Spleen (tissue), 7 donors: ENCODE measurements at regions not wholly inside any gene's neighbourhood (a gene's known extent, or its start where the extent isn't known, plus 50 kb on each side); places are given as distances from the start of the nearest gene placed in this dataset.
"Not testable (repeated sequence)": the region's sequence is repeated elsewhere in the genome, so short reads cannot be mapped to it uniquely, and the experiment has no call there.

ENCODE experiments used
- CTCF ChIP-seq, 11 experiments: fragments of 200-600 bp in 7 of 11; fragments of 450-650 bp in 4 of 11; sonication (generic) in 4 of 11; IDR thresholded peaks in 8 of 11; conservative IDR thresholded peaks in 3 of 11; 1 replicate in 7 of 11; 2 replicates in 4 of 11; pipeline versions ENCODE4 v1.4.0 to v1.8.0; 2016 to 2021; ENCODE audit warnings: antibody characterized with exemption in 11 of 11, inconsistent platforms in 4 of 11, mild to moderate bottlenecking in 1 of 11
- POLR2AphosphoS5 ChIP-seq, 3 donors: sonication (generic); formaldehyde crosslinking; IDR thresholded peaks; one replicate each; pipeline ENCODE4 v1.5.1; 2017; ENCODE audit warnings: antibody characterized with exemption in 3 of 3
- donor health status: DM: no; HTN: no; CAD: no; lungs with moderate emphysema.
- donor health status: DM: no; HTN: no; CAD: no.
- donor health status: DM: no; HTN: no; CAD: no.

DNA sequence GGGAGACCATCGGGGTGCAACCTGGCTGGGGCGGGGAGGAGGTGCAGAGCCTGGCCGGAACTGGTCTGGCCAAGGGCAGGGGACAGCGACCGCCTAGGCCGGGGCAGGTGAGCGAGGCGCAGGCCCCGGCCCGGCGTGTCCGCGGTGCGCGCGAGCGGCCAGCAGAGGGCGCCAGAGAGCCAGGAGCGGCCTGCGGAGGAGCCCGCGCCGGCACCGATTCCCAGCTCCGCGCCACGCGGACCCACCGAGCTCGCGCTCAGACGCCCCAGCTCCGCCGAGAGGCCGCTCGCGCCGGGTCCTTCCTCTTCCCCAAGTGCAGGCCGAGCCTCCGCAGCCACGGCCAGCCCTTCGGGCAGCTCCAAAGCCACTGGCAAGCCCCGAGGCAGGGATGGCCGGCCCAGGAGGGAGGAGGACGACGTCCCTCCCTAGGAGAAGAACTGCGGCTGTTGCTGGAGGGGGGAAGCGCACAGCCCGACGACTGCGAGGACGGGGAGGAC lies 128.9 kb upstream of the HMX1 start:
- peak in 8 of 11 experiments; percentile 56 to 90 (median 85) for TF ChIP-seq CTCF (IDR thresholded peaks at IDR 0.05 in 8 of 11, conservative IDR thresholded peaks at IDR 0.05 in 3 of 11)
- not testable (repeated sequence) for TF ChIP-seq POLR2AphosphoS5 (IDR thresholded peaks at IDR 0.05)
